Ascending aorta (tissue), 2 donors: ENCODE measurements at regions not wholly inside any gene's neighbourhood (a gene's known extent, or its start where the extent isn't known, plus 50 kb on each side); places are given as distances from the start of the nearest gene placed in this dataset.

ENCODE experiments used
- DNase-seq, 2 donors: peaks; one replicate each; pipeline ENCODE4 v3.0.0-alpha.2; 2019; ENCODE audit warnings: low spot score in 2 of 2
- H3K27ac ChIP-seq, 2 donors: fragments of 200-600 bp; sonication (generic); one replicate each; pipeline ENCODE4 v1.5.1; 2016 to 2017; ENCODE audit warnings: mild to moderate bottlenecking in 1 of 2
- H3K27me3 ChIP-seq: fragments of 200-600 bp; sonication (generic); one replicate; pipeline ENCODE4 v1.5.1; 2017
- H3K36me3 ChIP-seq, 2 donors: fragments of 200-600 bp; sonication (generic); one replicate each; pipeline ENCODE4 v1.5.1; 2016
- H3K4me1 ChIP-seq, 2 donors: fragments of 200-600 bp; sonication (generic); one replicate each; pipeline ENCODE4 v1.5.1; 2016 to 2017; ENCODE audit warnings: mild to moderate bottlenecking in 1 of 2
- H3K4me3 ChIP-seq, 2 donors: fragments of 200-600 bp; sonication (generic); one replicate each; pipeline ENCODE4 v1.5.1; 2016 to 2017; ENCODE audit warnings: mild to moderate bottlenecking in 1 of 2
- H3K9me3 ChIP-seq, 2 donors: fragments of 200-600 bp; sonication (generic); one replicate each; pipeline ENCODE4 v1.5.1; 2016
- intact Hi-C: fragments of 100-400 bp; cut with DNase I; formaldehyde crosslinking; loops from one replicate; pipeline ENCODE4 v1.15.1; 2023
- TF ChIP-seq, protein P1 (sequence below), 3 experiments: fragments of 200-600 bp in 2 of 3; fragments of 450-650 bp in 1 of 3; sonication (generic) in 2 of 3; IDR thresholded peaks; one replicate each; pipeline ENCODE4 v1.5.1; 2016 to 2019; ENCODE audit warnings: antibody characterized with exemption in 3 of 3, mild to moderate bottlenecking in 1 of 3, moderate library complexity in 1 of 3

DNA sequence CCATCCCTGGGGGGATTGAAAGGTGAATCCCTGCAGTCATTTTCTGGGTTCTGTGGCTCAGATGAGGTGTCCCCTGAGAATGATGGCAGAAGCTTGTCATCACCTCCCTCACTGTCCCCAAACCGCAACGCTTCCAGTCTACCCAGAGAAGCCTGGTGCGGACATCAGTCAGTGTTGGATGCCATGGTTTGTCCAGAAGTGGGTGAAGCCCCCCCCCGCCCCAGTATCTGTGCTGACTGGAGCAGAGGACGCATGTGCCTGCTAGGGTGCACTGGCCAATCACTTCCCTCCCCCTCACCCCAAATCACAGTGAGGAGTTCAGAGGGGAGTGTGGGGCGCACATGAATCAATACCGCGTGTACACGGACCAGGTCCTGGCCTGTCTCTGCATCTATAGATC lies 150.5 kb downstream of the TEX29 start:
- intact Hi-C loops = loop anchor here (5.0 to 10.0 kb wide), 2 partner anchors 974 to 1136 kb away; no protein-coding TSS in a partner anchor
- no peak for DNase-seq

DNA sequence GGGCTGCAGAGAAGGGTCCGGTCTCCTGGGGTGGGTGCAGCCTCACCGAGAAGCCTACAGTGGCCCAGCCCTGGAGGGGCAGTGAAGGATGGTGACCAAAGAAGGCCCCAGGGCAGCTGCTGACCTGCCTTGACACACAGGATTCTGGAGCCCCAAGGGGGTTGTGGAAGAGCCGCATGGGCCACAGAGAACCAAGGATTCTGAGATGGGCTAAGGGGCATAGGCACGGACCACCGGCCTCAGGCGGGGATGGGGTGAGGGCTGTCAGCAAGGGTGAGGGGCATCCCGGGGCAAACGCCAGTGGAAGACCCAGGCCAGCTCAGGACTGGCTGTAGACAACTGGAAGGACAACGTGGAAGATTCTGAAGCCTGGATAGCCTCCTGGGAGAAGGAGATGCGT lies 151.6 kb downstream of the TEX29 start:
- no peaks in the 10 kb centered on the region for H3K9me3 ChIP-seq
- intact Hi-C loops = loop anchor here (5.0 to 10.0 kb wide), 2 partner anchors 973 to 1135 kb away; no protein-coding TSS in a partner anchor
- TF ChIP-seq, protein P1, sequence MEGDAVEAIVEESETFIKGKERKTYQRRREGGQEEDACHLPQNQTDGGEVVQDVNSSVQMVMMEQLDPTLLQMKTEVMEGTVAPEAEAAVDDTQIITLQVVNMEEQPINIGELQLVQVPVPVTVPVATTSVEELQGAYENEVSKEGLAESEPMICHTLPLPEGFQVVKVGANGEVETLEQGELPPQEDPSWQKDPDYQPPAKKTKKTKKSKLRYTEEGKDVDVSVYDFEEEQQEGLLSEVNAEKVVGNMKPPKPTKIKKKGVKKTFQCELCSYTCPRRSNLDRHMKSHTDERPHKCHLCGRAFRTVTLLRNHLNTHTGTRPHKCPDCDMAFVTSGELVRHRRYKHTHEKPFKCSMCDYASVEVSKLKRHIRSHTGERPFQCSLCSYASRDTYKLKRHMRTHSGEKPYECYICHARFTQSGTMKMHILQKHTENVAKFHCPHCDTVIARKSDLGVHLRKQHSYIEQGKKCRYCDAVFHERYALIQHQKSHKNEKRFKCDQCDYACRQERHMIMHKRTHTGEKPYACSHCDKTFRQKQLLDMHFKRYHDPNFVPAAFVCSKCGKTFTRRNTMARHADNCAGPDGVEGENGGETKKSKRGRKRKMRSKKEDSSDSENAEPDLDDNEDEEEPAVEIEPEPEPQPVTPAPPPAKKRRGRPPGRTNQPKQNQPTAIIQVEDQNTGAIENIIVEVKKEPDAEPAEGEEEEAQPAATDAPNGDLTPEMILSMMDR (IDR thresholded peaks at IDR 0.05) = no peak
- no peaks in the 10 kb centered on the region for H3K4me1 ChIP-seq
- DNase-seq = no peak
- no peaks in the 10 kb centered on the region for H3K27me3 ChIP-seq
- H3K27ac ChIP-seq = no peak overlapping the region
- H3K36me3 ChIP-seq = no peaks in the 10 kb centered on the region
- H3K4me3 ChIP-seq = no peak overlapping the region

More for the DNA sequence above, 150.5 kb downstream of the TEX29 start:
- Histone ChIP-seq H3K4me1 (no peaks in the 10 kb centered on the region), H3K36me3 (no peaks in the 10 kb centered on the region), H3K9me3 (no peaks in the 10 kb centered on the region), H3K4me3 (no peak overlapping the region), H3K27me3 (no peaks in the 10 kb centered on the region), H3K27ac (no peak overlapping the region)
- TF ChIP-seq, protein P1 (IDR thresholded peaks at IDR 0.05) = no peak

DNA sequence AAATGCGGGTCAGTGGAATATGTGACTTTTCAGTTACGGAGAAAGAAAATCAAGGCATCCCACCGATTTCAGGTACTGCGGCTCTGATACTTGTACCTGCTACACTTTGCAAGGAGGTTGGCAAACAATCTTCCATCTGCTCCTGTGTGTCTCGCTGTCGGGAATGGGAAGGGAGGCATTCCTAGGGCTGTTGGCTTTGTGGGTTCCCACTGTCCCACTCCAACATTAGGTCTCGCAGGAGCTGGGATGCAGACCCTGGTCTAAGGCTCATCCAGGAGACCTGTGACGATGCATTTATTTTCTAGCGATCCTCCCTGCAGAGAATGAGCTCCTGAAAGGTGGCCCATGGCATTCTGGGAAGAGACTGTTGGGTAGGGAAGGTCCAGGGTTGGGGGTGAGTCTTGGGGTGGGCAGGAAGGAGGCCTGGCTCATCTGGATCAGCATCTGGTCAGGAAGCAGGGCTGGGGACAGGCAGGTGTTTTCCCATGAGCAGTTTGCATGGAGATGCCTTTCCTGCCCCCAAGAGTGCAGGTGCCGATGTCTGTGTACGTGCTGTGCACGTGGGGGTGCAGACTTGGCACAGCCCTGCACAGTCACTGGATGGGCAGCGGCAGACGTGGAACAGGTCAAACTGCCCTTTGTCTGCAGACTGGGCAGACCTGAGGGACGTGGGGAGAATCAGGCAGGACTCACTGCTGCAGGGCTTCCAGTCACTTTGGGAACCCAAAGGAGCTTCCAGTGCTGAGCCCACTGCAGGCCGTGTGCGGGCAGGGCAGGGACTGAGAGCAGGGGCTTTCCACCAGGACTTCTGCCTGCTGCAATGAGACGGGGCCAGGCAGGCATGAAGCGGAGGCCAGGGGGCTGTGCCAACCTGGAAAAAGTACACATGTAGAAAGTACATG lies 152.4 kb downstream of the TEX29 start:
- Histone ChIP-seq H3K36me3 (no peaks in the 10 kb centered on the region), H3K9me3 (no peaks in the 10 kb centered on the region), H3K27me3 (no peaks in the 10 kb centered on the region), H3K4me1 (no peaks in the 10 kb centered on the region), H3K27ac (no peak overlapping the region), H3K4me3 (no peak overlapping the region)
- DNase-seq = no peak
- intact Hi-C loops = loop anchor here (5.0 to 10.0 kb wide), 2 partner anchors 972 to 1134 kb away; no protein-coding TSS in a partner anchor
- TF ChIP-seq, protein P1 (IDR thresholded peaks at IDR 0.05) = no peak

DNA sequence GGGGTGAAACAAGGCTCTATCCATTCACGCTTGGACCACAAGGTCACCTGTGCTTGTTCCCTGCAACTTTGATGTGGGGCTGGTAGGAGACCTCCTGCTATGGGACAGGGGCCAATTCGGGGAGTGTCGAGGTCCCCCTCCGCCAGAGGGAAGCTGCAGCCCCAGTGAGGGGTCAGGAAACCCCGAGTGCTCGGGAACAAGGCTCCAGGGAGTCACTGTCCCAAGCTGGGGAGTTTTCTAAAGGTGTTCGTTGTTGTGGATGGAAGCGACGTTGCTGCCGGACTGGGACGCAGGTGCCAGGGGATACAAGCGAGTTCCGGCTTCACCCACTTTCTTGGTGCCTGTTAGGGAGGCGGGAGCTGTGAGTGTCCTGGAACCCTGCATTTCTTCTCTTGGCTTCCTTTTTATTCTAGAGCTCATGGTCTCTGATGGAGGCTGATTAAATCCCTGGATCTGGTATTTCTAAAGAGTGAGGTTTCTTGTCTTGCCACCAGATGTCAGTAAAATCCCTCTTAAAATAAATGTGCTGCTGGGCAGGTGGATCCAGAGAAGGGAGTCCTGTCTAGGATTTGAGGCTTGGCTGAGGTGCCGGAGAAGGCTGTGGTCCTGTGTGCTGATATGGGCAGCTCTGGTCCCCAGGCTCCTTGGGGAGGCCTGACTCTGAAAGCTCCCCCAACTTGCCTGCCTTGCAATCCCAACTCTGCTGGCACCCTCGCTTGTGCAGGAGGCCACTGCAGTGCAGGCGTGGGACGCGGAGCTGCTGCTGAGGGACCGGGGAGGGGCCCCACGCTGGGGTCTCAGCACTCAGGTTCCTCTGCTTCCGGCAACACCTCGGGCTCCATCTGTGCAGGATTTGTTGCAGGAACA lies 153.9 kb downstream of the TEX29 start:
- DNase-seq = no peak
- Histone ChIP-seq H3K9me3 (no peaks in the 10 kb centered on the region), H3K27ac (no peak overlapping the region), H3K4me3 (no peak overlapping the region), H3K4me1 (no peaks in the 10 kb centered on the region), H3K36me3 (no peaks in the 10 kb centered on the region), H3K27me3 (no peaks in the 10 kb centered on the region)
- TF ChIP-seq, protein P1 (IDR thresholded peaks at IDR 0.05) = peak in 1 of 3 experiments; percentile 49
- intact Hi-C loops = loop anchor here (5.0 to 10.0 kb wide), 2 partner anchors 970 to 1133 kb away; no protein-coding TSS in a partner anchor

DNA sequence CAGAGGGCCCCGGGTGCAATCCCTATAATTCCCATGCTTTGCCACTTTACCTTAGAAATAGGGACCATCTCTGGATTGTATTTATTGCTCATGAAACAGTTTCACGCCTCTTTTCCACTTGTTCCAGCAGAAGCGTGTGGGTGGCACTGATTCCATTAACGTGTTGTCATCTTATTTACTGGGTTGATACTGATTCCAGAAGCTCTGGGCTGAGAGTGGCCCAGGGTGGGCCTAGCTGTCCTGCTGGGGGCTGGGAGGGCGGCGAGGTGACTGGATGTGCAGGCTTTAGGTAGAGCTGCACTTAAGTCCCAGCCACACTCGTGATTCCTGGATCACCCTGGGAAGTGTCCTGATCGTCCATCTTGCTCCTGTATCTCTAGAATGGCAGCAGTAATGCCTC lies 155.0 kb downstream of the TEX29 start:
- TF ChIP-seq, protein P1 (IDR thresholded peaks at IDR 0.05) = no peak
- intact Hi-C loops = loop anchor here (10.0 kb wide), 1 partner anchor 969 kb away; no protein-coding TSS in a partner anchor
- H3K27ac ChIP-seq = no peak overlapping the region
- no peaks in the 10 kb centered on the region for H3K27me3 ChIP-seq
- no peak overlapping the region for H3K4me3 ChIP-seq
- H3K9me3 ChIP-seq = no peaks in the 10 kb centered on the region
- no peak for DNase-seq
- no peaks in the 10 kb centered on the region for H3K4me1 ChIP-seq
- H3K36me3 ChIP-seq = no peaks in the 10 kb centered on the region
